Heart left ventricle (tissue), 13 donors: ENCODE measurements at regions not wholly inside any gene's neighbourhood (a gene's known extent, or its start where the extent isn't known, plus 50 kb on each side); places are given as distances from the start of the nearest gene placed in this dataset.

Experiments
- POLR2A ChIP-seq, 2 donors: fragments of 450-650 bp; IDR thresholded peaks; one replicate each; pipeline ENCODE4 v1.6.1; 2017; ENCODE audit warnings: antibody characterized with exemption in 2 of 2, mild to moderate bottlenecking in 2 of 2, moderate library complexity in 2 of 2
- TF ChIP-seq, protein P1 (sequence below), 12 donors: fragments of 200-600 bp; sonication (generic) in 4 of 12; IDR thresholded peaks; one replicate each; pipeline versions ENCODE4 v1.5.0 to v1.8.0; 2018 to 2022; ENCODE audit warnings: antibody characterized with exemption in 12 of 12, mild to moderate bottlenecking in 5 of 12
- donor health status: ischemic (EF 13 %, LVEDD 7.1; RV severe dilation, severe dysfunction).
- donor health status: DM: no; HTN: yes; CAD: no.
- donor health status: DM: no; HTN: no; CAD: no.
- donor health status: ischemic (EF 25% LVEDD 6.9; RV normal size, moderate dysfunction).
- donor health status: ischemic (EF 25% LVEDD 5.7; RV mildly dilated, moderate dysfunction).
- donor health status: ischemic (EF 35%, LVEDD 5.7; RV mildly dilated, moderate dysfunction).
- donor health status: nonischemic (EF 11% LVEDD 7.7; RV severe dilation, severe dysfunction).
- donor health status: DM: yes; HTN: yes; CAD: no.
- donor health status: PGD.
- donor health status: ischemic (EF 29% LVEDD 5.4; RV normal size, mild dysfunction).
- donor health status: nonischemic (EF 23%, LVEDD 6.1; RV moderate dilation, normal function).

DNA sequence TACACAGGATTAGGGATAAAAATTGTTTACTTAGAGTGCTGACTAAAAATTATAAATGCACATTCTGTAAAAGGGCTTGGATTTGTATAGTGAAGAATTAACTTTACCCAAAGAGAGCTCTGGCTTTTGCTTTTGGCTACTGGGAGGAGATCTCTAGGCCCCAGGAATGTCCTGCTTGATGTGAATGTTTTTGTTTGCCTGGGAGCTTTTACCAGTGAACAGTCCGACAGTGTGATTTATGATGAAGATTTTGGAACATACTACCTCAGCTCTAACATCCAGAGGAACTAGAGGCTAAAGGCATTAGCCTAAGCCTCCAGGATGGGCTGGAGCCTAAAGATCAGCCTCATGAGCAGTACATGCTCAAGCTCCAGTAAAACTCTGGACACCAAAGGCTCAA, 103.7 kb upstream of the RFX3 start:
- TF ChIP-seq, protein P1, sequence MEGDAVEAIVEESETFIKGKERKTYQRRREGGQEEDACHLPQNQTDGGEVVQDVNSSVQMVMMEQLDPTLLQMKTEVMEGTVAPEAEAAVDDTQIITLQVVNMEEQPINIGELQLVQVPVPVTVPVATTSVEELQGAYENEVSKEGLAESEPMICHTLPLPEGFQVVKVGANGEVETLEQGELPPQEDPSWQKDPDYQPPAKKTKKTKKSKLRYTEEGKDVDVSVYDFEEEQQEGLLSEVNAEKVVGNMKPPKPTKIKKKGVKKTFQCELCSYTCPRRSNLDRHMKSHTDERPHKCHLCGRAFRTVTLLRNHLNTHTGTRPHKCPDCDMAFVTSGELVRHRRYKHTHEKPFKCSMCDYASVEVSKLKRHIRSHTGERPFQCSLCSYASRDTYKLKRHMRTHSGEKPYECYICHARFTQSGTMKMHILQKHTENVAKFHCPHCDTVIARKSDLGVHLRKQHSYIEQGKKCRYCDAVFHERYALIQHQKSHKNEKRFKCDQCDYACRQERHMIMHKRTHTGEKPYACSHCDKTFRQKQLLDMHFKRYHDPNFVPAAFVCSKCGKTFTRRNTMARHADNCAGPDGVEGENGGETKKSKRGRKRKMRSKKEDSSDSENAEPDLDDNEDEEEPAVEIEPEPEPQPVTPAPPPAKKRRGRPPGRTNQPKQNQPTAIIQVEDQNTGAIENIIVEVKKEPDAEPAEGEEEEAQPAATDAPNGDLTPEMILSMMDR (IDR thresholded peaks at IDR 0.05), result no peak
- TF ChIP-seq POLR2A (IDR thresholded peaks at IDR 0.05), result no peak
